HG03571 (cell line): ENCODE measurements at regions not wholly inside any gene's neighbourhood (a gene's known extent, or its start where the extent isn't known, plus 50 kb on each side); places are given as distances from the start of the nearest gene placed in this dataset.

Experiments
- ATAC-seq: cut with Tn5 transposase; IDR thresholded peaks from one replicate; pipeline ENCODE4 v1.9.1; 2021; ENCODE audit not compliant: unreplicated experiment

GRCh38 chr10:78771808-78772455, 296.8 kb upstream of the ZMIZ1 start:
- no peak for ATAC-seq

GRCh38 chr10:78772486-78772885, 296.3 kb upstream of the ZMIZ1 start:
- ATAC-seq, result no peak

- no peak for ATAC-seq
These were observed 295.7 kb upstream of the ZMIZ1 start for GRCh38 chr10:78772986-78773530.

- ATAC-seq, result no peak
These were observed 294.2 kb upstream of the ZMIZ1 start for GRCh38 chr10:78774614-78774998.

GRCh38 chr10:78774999-78775711, 293.6 kb upstream of the ZMIZ1 start:
- ATAC-seq, result no peak

- no peak for ATAC-seq
These were observed 292.9 kb upstream of the ZMIZ1 start for GRCh38 chr10:78775891-78776290.

- ATAC-seq, result no peak
These were observed 292.0 kb upstream of the ZMIZ1 start for GRCh38 chr10:78776756-78777155.

GRCh38 chr10:78777466-78777865, 291.3 kb upstream of the ZMIZ1 start:
- ATAC-seq, result no peak

- ATAC-seq, result no peak
These were observed 290.9 kb upstream of the ZMIZ1 start for GRCh38 chr10:78777867-78778266.

GRCh38 chr10:78778444-78779338, 290.1 kb upstream of the ZMIZ1 start:
- no peak for ATAC-seq

- no peak for ATAC-seq
These were observed 289.3 kb upstream of the ZMIZ1 start for GRCh38 chr10:78779339-78779955.

- no peak for ATAC-seq
These were observed 288.2 kb upstream of the ZMIZ1 start for GRCh38 chr10:78780551-78780961.

GRCh38 chr10:78781251-78781913, 287.4 kb upstream of the ZMIZ1 start:
- ATAC-seq, result no peak

- no peak for ATAC-seq
These were observed 286.8 kb upstream of the ZMIZ1 start for GRCh38 chr10:78781991-78782390.

- ATAC-seq, result no peak
These were observed 286.3 kb upstream of the ZMIZ1 start for GRCh38 chr10:78782441-78782840.

GRCh38 chr10:78783753-78784152, 285.0 kb upstream of the ZMIZ1 start:
- ATAC-seq, result no peak

- no peak for ATAC-seq
These were observed 284.2 kb upstream of the ZMIZ1 start for GRCh38 chr10:78784546-78784945.

GRCh38 chr10:78785066-78785465, 283.7 kb upstream of the ZMIZ1 start:
- ATAC-seq, result no peak

GRCh38 chr10:78785991-78786390, 282.8 kb upstream of the ZMIZ1 start:
- no peak for ATAC-seq

- no peak for ATAC-seq
These were observed 281.6 kb upstream of the ZMIZ1 start for GRCh38 chr10:78787125-78787524.
